IMR-90 (cell line): ENCODE measurements at regions not wholly inside any gene's neighbourhood (a gene's known extent, or its start where the extent isn't known, plus 50 kb on each side); places are given as distances from the start of the nearest gene placed in this dataset.
"Not testable (repeated sequence)": the region's sequence is repeated elsewhere in the genome, so short reads cannot be mapped to it uniquely, and the experiment has no call there.

Source experiments
- ATAC-seq: fragments of 200-7000 bp; cut with Tn5 transposase; 2 replicates; pipeline ENCODE4 v1.9.1; 2020; ENCODE audit warnings: low read depth, mild to moderate bottlenecking, moderate library complexity
- BruUV-seq: library from RNA; stranded (reverse); fragments of 400-500 nt; replicated peaks from 2 replicates; lab custom pipeline; 2021; lab: Mats Ljungman, UMichigan
- CTCF ChIA-PET: fragments of 300-600 bp; formaldehyde crosslinking; extraction: SDS; loops from one replicate; lab custom pipeline; 2021; ENCODE audit warnings: antibody characterized with exemption; lab: Yijun Ruan, JAX
- POLR2A ChIA-PET: fragments of 300-600 bp; sonication (Branson Sonifier 250); formaldehyde crosslinking; loops from one replicate; lab custom pipeline; 2022; ENCODE audit warnings: antibody characterized with exemption; ENCODE audit not compliant: unreplicated experiment; lab: Charles Lee
- DNase-seq: peaks from one replicate; pipeline ENCODE4 v3.0.0; 2013
- H2AFZ ChIP-seq: replicated peaks from 2 replicates; pipeline ENCODE3; 2013; ENCODE audit warnings: low read length, mild to moderate bottlenecking; ENCODE audit not compliant: poor library complexity
- H2AK5ac ChIP-seq: 2 replicates; pipeline ENCODE4 v1.6.1; 2013; ENCODE audit warnings: low read depth, low read length, inconsistent platforms
- H2AK9ac ChIP-seq: replicated peaks from 2 replicates; pipeline ENCODE3; 2013; ENCODE audit warnings: mild to moderate bottlenecking, low read depth, low read length, moderate library complexity; ENCODE audit not compliant: poor library complexity
- H2BK120ac ChIP-seq: 2 replicates; pipeline ENCODE4 v1.6.1; 2013; ENCODE audit warnings: low read depth, low read length, inconsistent platforms
- H2BK15ac ChIP-seq: 3 replicates; pipeline ENCODE4 v1.6.1; 2013; ENCODE audit warnings: low read depth, low read length, inconsistent platforms
- H2BK20ac ChIP-seq: 2 replicates; pipeline ENCODE4 v1.6.1; 2013; ENCODE audit warnings: low read depth, mild to moderate bottlenecking, inconsistent platforms, low read length, moderate library complexity
- H2BK5ac ChIP-seq: 2 replicates; pipeline ENCODE4 v1.6.1; 2013; ENCODE audit warnings: mild to moderate bottlenecking, low read depth, low read length, inconsistent platforms; ENCODE audit not compliant: poor library complexity, severe bottlenecking
- H3K14ac ChIP-seq: replicated peaks from 2 replicates; pipeline ENCODE4 v1.6.1; 2013; ENCODE audit warnings: low read depth, low read length, inconsistent platforms
- H3K18ac ChIP-seq: 2 replicates; pipeline ENCODE4 v1.6.1; 2013; ENCODE audit warnings: low read depth, low read length, control low read depth
- H3K23ac ChIP-seq: 2 replicates; pipeline ENCODE4 v1.6.1; 2013; ENCODE audit warnings: low read depth, low read length, inconsistent platforms
- H3K27ac ChIP-seq: 2 replicates; pipeline ENCODE4 v1.5.1; 2013; ENCODE audit warnings: mild to moderate bottlenecking, control low read depth, low read length; ENCODE audit not compliant: insufficient read depth
- H3K27me3 ChIP-seq: 2 replicates; pipeline ENCODE4 v1.6.1; 2013; ENCODE audit warnings: low read length; ENCODE audit not compliant: control insufficient read depth, insufficient read depth
- H3K36me3 ChIP-seq: 2 replicates; pipeline ENCODE4 v1.6.1; 2013; ENCODE audit warnings: low read length, mixed read lengths; ENCODE audit not compliant: control insufficient read depth, insufficient read depth
- H3K4ac ChIP-seq: 2 replicates; pipeline ENCODE4 v1.6.1; 2013; ENCODE audit warnings: low read depth, low read length, inconsistent platforms
- H3K4me1 ChIP-seq: 2 replicates; pipeline ENCODE4 v1.6.1; 2013; ENCODE audit warnings: low read length, mixed read lengths; ENCODE audit not compliant: control insufficient read depth, insufficient read depth
- H3K4me2 ChIP-seq: 2 replicates; pipeline ENCODE4 v1.6.1; 2013; ENCODE audit warnings: low read depth, mild to moderate bottlenecking, control low read depth, low read length, moderate library complexity
- H3K4me3 ChIP-seq: 2 replicates; pipeline ENCODE4 v1.5.1; 2013; ENCODE audit warnings: low read depth, mild to moderate bottlenecking, control low read depth, low read length, moderate library complexity; ENCODE audit not compliant: insufficient read depth
- H3K56ac ChIP-seq: 2 replicates; pipeline ENCODE4 v1.6.1; 2013; ENCODE audit warnings: low read length, inconsistent platforms; ENCODE audit not compliant: insufficient read depth; ENCODE audit errors: extremely low read depth
- H3K79me1 ChIP-seq, 2 experiments: 2 replicates each; pipeline ENCODE4 v1.6.1; 2013; ENCODE audit warnings: low read length in 2 of 2, inconsistent platforms in 1 of 2, low read depth in 1 of 2
- H3K9ac ChIP-seq: 2 replicates; pipeline ENCODE4 v1.6.1; 2013; ENCODE audit warnings: low read depth, low read length, control low read depth
- H3K9me1 ChIP-seq: 2 replicates; pipeline ENCODE4 v1.6.1; 2013; ENCODE audit warnings: low read length, inconsistent platforms; ENCODE audit not compliant: insufficient read depth
- H3K9me3 ChIP-seq: 2 replicates; pipeline ENCODE4 v1.6.1; 2013; ENCODE audit warnings: low read length; ENCODE audit not compliant: control insufficient read depth, insufficient read depth
- H4K20me1 ChIP-seq: 2 replicates; pipeline ENCODE4 v1.6.1; 2013; ENCODE audit warnings: low read length, inconsistent platforms; ENCODE audit not compliant: insufficient read depth
- H4K5ac ChIP-seq: 2 replicates; pipeline ENCODE4 v1.6.1; 2013; ENCODE audit warnings: mild to moderate bottlenecking, low read depth, low read length, control low read depth
- H4K8ac ChIP-seq, 2 experiments: 2 replicates each; pipeline ENCODE4 v1.6.1; 2013; ENCODE audit warnings: low read depth in 2 of 2, low read length in 2 of 2, control low read depth in 1 of 2, inconsistent platforms in 1 of 2
- H4K91ac ChIP-seq: 2 replicates; pipeline ENCODE4 v1.6.1; 2013; ENCODE audit warnings: low read depth, low read length, inconsistent platforms; ENCODE audit not compliant: insufficient read depth
- WGBS, 2 experiments: methylation state at CpG; one replicate each; pipeline versions ENCODE4 v1.1.5 to v1.1.7; 2013; ENCODE audit warnings: missing lambda C conversion rate in 2 of 2; ENCODE audit not compliant: insufficient read length in 1 of 2; ENCODE audit errors: extremely low coverage in 2 of 2; 5-methylcytosine and 5-hydroxymethylcytosine counted together
- dilution Hi-C: fragments of 300-500 bp; cut with HindIII; formaldehyde crosslinking; loops from one replicate; pipeline ENCODE4 v1.14.3; 2018; ENCODE audit warnings: low sequenced_read_pairs; ENCODE audit not compliant: unreplicated experiment
- in situ Hi-C: fragments of 300-500 bp; cut with MboI; formaldehyde crosslinking; loops from 3 replicates; pipeline ENCODE4 v1.14.3; 2019; ENCODE audit warnings: low sequenced_read_pairs, inconsistent platforms, mixed read lengths
- intact Hi-C: fragments of 100-400 bp; cut with micrococcal nuclease; formaldehyde crosslinking; loops from 2 replicates; pipeline ENCODE4 v1.10.0; 2022

DNA sequence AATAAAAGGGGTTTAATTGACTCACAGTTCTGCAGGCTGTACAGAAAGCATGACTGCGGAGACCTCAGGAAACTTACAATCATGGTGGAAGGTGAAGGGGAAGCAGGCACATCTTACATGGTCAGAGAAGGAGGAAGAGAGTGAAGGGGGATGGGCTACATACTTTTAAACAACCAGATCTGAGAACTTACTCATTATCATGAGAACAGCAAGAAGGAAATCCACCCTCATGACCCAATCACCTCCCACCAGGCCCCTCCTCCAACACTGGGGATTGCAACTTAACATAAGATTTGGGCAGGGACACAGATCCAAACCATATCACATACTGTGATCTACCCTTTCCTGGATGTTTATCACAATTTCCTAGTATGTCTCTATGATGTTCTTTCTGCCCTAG, 1093.0 kb upstream of the TMEM132C start:
- H3K4me1 ChIP-seq, in situ Hi-C loops, H2BK120ac ChIP-seq, H2AK9ac ChIP-seq, H3K27ac ChIP-seq, ATAC-seq, H3K18ac ChIP-seq, H3K27me3 ChIP-seq, H4K8ac ChIP-seq, H2BK15ac ChIP-seq, dilution Hi-C loops, H2AFZ ChIP-seq, H2BK20ac ChIP-seq, H4K5ac ChIP-seq, H3K4ac ChIP-seq, H3K14ac ChIP-seq, H4K20me1 ChIP-seq, intact Hi-C loops, H3K56ac ChIP-seq, POLR2A ChIA-PET, H2BK5ac ChIP-seq, H3K9me1 ChIP-seq, BruUV-seq, H3K36me3 ChIP-seq, H2AK5ac ChIP-seq, H3K23ac ChIP-seq, H4K91ac ChIP-seq, H3K9ac ChIP-seq, H3K79me1 ChIP-seq, H3K4me2 ChIP-seq, H3K4me3 ChIP-seq, CTCF ChIA-PET, DNase-seq: not testable (repeated sequence)
- peaks cover 27% of the 10 kb centered on the region for H3K9me3 ChIP-seq
- no CpG with 5 or more reads among the region's 1 CpG for WGBS, 2 experiments
